HFF-Myc (cell line): ENCODE measurements at regions not wholly inside any gene's neighbourhood (a gene's known extent, or its start where the extent isn't known, plus 50 kb on each side); places are given as distances from the start of the nearest gene placed in this dataset.

Experiments used
- DNase-seq: peaks from one replicate; pipeline ENCODE4 v3.0.0-alpha.2; 2011; ENCODE audit warnings: low read depth; ENCODE audit errors: extremely low read depth
- H3K4me3 ChIP-seq: replicated peaks from 2 replicates; pipeline ENCODE4 v1.5.1; 2011; ENCODE audit warnings: low read depth, mild to moderate bottlenecking, control low read depth, low read length
- CTCF ChIP-seq: IDR thresholded peaks from 2 replicates; pipeline ENCODE4 v1.5.1; 2012; ENCODE audit warnings: mild to moderate bottlenecking, low read depth, low read length, control low read depth; ENCODE audit errors: missing control alignments

GRCh38 chr1:208538587-208538986, 294.4 kb upstream of the PLXNA2 start:
- no peak for DNase-seq
- TF ChIP-seq CTCF = no peak
- no peak overlapping the region for H3K4me3 ChIP-seq

DNA sequence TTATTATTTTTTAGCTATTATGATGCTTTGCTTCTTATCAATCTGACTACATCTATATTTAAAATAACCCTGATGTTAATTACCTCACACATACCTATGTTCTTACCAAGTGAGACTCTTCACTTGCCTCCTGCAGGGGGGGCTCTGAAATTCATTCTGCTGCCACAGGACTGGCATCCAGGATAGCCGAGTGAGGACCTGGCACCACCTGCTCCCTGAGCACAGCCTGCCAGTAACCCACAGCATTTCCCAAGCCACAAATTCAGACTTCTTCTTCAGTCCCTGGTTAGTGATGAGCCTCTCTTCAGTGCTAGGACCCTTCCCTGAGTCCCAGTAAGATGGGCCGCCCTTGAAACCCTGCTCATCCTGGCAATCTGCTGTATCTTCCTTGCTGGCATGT, 296.5 kb upstream of the PLXNA2 start:
- TF ChIP-seq CTCF = no peak
- no peak for DNase-seq
- no peak overlapping the region for H3K4me3 ChIP-seq

GRCh38 chr1:208541225-208541855, 297.2 kb upstream of the PLXNA2 start:
- H3K4me3 ChIP-seq = no peak overlapping the region
- DNase-seq = no peak
- TF ChIP-seq CTCF = no peak

- no peak for DNase-seq
- no peak overlapping the region for H3K4me3 ChIP-seq
- no peak for TF ChIP-seq CTCF
Observed at GRCh38 chr1:208542309-208542708, 298.1 kb upstream of the PLXNA2 start.

- TF ChIP-seq CTCF = no peak
- no peak overlapping the region for H3K4me3 ChIP-seq
- DNase-seq = no peak
Observed at GRCh38 chr1:208544053-208544452, 299.9 kb upstream of the PLXNA2 start.

GRCh38 chr1:208544794-208545193, 300.6 kb upstream of the PLXNA2 start:
- no peak overlapping the region for H3K4me3 ChIP-seq
- no peak for DNase-seq
- no peak for TF ChIP-seq CTCF

- DNase-seq = no peak
- TF ChIP-seq CTCF = no peak
- no peak overlapping the region for H3K4me3 ChIP-seq
Observed at GRCh38 chr1:208551024-208551423, 306.8 kb upstream of the PLXNA2 start.
